Activated CD4-positive, alpha-beta T cell treated with anti-CD3 and anti-CD28 coated beads for 36 hours (primary cell): ENCODE measurements at regions not wholly inside any gene's neighbourhood (a gene's known extent, or its start where the extent isn't known, plus 50 kb on each side); places are given as distances from the start of the nearest gene placed in this dataset.

ENCODE experiments used
- ATAC-seq: fragments of 200-7000 bp; cut with Tn5 transposase; one replicate; pipeline ENCODE4 v1.10.0; 2021; ENCODE audit warnings: mild to moderate bottlenecking, moderate library complexity
- CTCF ChIA-PET: fragments of 350-600 bp; sonication (Branson Sonifier 250); formaldehyde crosslinking; loops from one replicate; lab custom pipeline; 2021; ENCODE audit warnings: antibody characterized with exemption; lab: Charles Lee
- POLR2A ChIA-PET: fragments of 350-600 bp; sonication (Branson Sonifier 250); formaldehyde crosslinking; loops from one replicate; lab custom pipeline; 2021; ENCODE audit warnings: antibody characterized with exemption, inconsistent platforms; lab: Charles Lee
- DNase-seq: peaks from one replicate; pipeline ENCODE4 v3.0.0-alpha.2; 2020
- H3K27ac Mint-ChIP-seq: one replicate; pipeline ENCODE4 v1.8.0; 2021; ENCODE audit warnings: mixed read lengths
- H3K27me3 Mint-ChIP-seq: one replicate; pipeline ENCODE4 v1.8.0; 2021; ENCODE audit warnings: mixed read lengths
- H3K36me3 Mint-ChIP-seq: one replicate; pipeline ENCODE4 v1.8.0; 2021; ENCODE audit warnings: low read depth, mixed read lengths
- H3K4me1 Mint-ChIP-seq: one replicate; pipeline ENCODE4 v1.8.0; 2021; ENCODE audit warnings: mixed read lengths
- H3K4me3 Mint-ChIP-seq: one replicate; pipeline ENCODE4 v1.8.0; 2021; ENCODE audit warnings: mild to moderate bottlenecking, moderate library complexity, mixed read lengths
- H3K9me3 Mint-ChIP-seq: one replicate; pipeline ENCODE4 v1.8.0; 2021; ENCODE audit warnings: low read depth, mixed read lengths
- intact Hi-C, 2 experiments: fragments of 100-400 bp; cut with DNase I in 1 of 2; cut with micrococcal nuclease in 1 of 2; formaldehyde crosslinking; loops; one replicate each; pipeline versions ENCODE4 v1.14.2 to v1.15.1; 2022 to 2024; cut with DNase I, micrococcal nuclease

GRCh38 chr14:51806026-51807023 lies 54.1 kb upstream of the GNG2 start:
- Mint-ChIP-seq H3K9me3 (peaks cover 10% of the 10 kb centered on the region), H3K36me3 (no peaks in the 10 kb centered on the region), H3K27me3 (peaks cover 2% of the 10 kb centered on the region), H3K4me3 (no peak overlapping the region), H3K4me1 (no peaks in the 10 kb centered on the region), H3K27ac (no peak overlapping the region)
- POLR2A ChIA-PET: no interaction called here
- no peak for ATAC-seq
- CTCF ChIA-PET: interaction anchor here (0.6 to 1.3 kb wide), 5 partner anchors 21 to 519 kb away, joined by 3 read pairs; no protein-coding TSS in a partner anchor
- intact Hi-C loops: no loop called here
- no peak for DNase-seq

DNA sequence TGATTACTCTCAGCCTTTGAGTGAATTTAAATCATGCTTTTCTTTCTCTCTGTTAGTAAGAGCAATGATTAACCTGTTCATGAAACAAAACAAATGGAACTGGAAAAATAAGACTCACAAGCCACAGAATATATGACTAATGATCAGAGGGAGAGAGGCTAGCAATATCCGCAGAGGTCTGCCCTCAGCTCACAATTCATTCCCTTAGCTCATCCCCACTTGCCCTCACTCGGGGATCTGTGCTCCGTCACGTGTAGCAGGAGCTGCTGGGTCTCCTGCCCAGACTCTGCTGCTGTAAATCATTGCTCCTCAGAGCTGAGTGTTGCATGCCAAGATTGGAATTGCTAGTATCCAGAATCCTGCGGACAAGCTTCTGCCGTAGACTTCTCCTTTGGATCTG lies 53.1 kb upstream of the GNG2 start:
- CTCF ChIA-PET: interaction anchor here (0.8 to 1.3 kb wide), 2 partner anchors 20 to 170 kb away, joined by 5 read pairs; no protein-coding TSS in a partner anchor
- DNase-seq (no peak), ATAC-seq (no peak)
- Mint-ChIP-seq H3K27me3 (peaks cover 2% of the 10 kb centered on the region), H3K36me3 (no peaks in the 10 kb centered on the region), H3K4me1 (no peaks in the 10 kb centered on the region), H3K4me3 (no peak overlapping the region), H3K27ac (no peak overlapping the region), H3K9me3 (peaks cover 10% of the 10 kb centered on the region)
- intact Hi-C loops: no loop called here
- POLR2A ChIA-PET: no interaction called here
